Liver (tissue), 3 donors: ENCODE measurements at regions not wholly inside any gene's neighbourhood (a gene's known extent, or its start where the extent isn't known, plus 50 kb on each side); places are given as distances from the start of the nearest gene placed in this dataset.

Source experiments
- RAD21 ChIP-seq, 2 donors: IDR thresholded peaks; 2 replicates each; pipeline ENCODE4 v1.6.1; 2016; ENCODE audit warnings: antibody characterized with exemption in 2 of 2, mild to moderate bottlenecking in 2 of 2
- TF ChIP-seq, protein P1 (sequence below): fragments of 150-350 bp; IDR thresholded peaks from 2 replicates; pipeline ENCODE4 v1.5.1; 2017; ENCODE audit warnings: improper control_type of control experiment, low read depth, low read length; ENCODE audit not compliant: missing input control
- donor health status: healthy.
- donor health status: healthy.

GRCh38 chr12:128026696-128027574 lies 240.0 kb upstream of the TMEM132C start:
- TF ChIP-seq, protein P1, sequence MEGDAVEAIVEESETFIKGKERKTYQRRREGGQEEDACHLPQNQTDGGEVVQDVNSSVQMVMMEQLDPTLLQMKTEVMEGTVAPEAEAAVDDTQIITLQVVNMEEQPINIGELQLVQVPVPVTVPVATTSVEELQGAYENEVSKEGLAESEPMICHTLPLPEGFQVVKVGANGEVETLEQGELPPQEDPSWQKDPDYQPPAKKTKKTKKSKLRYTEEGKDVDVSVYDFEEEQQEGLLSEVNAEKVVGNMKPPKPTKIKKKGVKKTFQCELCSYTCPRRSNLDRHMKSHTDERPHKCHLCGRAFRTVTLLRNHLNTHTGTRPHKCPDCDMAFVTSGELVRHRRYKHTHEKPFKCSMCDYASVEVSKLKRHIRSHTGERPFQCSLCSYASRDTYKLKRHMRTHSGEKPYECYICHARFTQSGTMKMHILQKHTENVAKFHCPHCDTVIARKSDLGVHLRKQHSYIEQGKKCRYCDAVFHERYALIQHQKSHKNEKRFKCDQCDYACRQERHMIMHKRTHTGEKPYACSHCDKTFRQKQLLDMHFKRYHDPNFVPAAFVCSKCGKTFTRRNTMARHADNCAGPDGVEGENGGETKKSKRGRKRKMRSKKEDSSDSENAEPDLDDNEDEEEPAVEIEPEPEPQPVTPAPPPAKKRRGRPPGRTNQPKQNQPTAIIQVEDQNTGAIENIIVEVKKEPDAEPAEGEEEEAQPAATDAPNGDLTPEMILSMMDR, result no peak
- TF ChIP-seq RAD21 (IDR thresholded peaks at IDR 0.05), result no peak
